HepG2 (cell line): ENCODE measurements at regions not wholly inside any gene's neighbourhood (a gene's known extent, or its start where the extent isn't known, plus 50 kb on each side); places are given as distances from the start of the nearest gene placed in this dataset.

Source experiments
- FOSL2 ChIP-seq: sonication (generic); formaldehyde crosslinking; IDR thresholded peaks from 2 replicates; pipeline ENCODE4 v1.4.0; 2020; ENCODE audit warnings: missing genetic modification reagents
- ZNF274 ChIP-seq: sonication (generic); formaldehyde crosslinking; IDR thresholded peaks from 2 replicates; pipeline ENCODE4 v1.5.1; 2020; ENCODE audit warnings: mild to moderate bottlenecking, missing genetic modification reagents
- TF ChIP-seq, protein P1 (sequence below): IDR thresholded peaks from 2 replicates; pipeline ENCODE4 v1.6.1; 2016; ENCODE audit warnings: low read depth, missing genetic modification reagents, missing compliant biosample characterization
- TF ChIP-seq, protein P2 (sequence below): sonication (generic); formaldehyde crosslinking; IDR thresholded peaks from 2 replicates; pipeline ENCODE4 v1.4.0; 2020; ENCODE audit warnings: missing genetic modification reagents
- TF ChIP-seq, protein P3 (sequence below): sonication (generic); formaldehyde crosslinking; IDR thresholded peaks from 2 replicates; pipeline ENCODE4 v1.5.0; 2020; ENCODE audit warnings: mild to moderate bottlenecking, missing genetic modification reagents, moderate library complexity

DNA sequence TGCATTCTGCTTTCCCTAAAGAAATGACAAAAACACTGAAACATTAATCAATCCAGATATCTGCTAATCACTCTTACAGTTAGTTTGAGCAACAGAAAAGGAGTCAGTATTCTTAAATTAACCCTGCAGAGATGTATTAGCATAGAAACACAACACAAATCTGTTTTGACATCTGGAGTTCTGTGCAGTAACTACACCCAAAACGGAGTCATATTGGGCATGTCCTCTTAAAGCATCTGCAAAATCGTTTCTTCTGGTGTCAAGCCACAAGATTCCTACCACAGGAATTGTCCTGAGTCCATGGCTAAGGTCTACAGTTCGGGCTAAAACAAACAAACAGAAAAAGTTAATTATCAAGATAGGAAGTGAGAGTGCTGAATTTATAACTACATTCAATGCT lies 332.1 kb upstream of the PKN2 start:
- TF ChIP-seq, protein P1, sequence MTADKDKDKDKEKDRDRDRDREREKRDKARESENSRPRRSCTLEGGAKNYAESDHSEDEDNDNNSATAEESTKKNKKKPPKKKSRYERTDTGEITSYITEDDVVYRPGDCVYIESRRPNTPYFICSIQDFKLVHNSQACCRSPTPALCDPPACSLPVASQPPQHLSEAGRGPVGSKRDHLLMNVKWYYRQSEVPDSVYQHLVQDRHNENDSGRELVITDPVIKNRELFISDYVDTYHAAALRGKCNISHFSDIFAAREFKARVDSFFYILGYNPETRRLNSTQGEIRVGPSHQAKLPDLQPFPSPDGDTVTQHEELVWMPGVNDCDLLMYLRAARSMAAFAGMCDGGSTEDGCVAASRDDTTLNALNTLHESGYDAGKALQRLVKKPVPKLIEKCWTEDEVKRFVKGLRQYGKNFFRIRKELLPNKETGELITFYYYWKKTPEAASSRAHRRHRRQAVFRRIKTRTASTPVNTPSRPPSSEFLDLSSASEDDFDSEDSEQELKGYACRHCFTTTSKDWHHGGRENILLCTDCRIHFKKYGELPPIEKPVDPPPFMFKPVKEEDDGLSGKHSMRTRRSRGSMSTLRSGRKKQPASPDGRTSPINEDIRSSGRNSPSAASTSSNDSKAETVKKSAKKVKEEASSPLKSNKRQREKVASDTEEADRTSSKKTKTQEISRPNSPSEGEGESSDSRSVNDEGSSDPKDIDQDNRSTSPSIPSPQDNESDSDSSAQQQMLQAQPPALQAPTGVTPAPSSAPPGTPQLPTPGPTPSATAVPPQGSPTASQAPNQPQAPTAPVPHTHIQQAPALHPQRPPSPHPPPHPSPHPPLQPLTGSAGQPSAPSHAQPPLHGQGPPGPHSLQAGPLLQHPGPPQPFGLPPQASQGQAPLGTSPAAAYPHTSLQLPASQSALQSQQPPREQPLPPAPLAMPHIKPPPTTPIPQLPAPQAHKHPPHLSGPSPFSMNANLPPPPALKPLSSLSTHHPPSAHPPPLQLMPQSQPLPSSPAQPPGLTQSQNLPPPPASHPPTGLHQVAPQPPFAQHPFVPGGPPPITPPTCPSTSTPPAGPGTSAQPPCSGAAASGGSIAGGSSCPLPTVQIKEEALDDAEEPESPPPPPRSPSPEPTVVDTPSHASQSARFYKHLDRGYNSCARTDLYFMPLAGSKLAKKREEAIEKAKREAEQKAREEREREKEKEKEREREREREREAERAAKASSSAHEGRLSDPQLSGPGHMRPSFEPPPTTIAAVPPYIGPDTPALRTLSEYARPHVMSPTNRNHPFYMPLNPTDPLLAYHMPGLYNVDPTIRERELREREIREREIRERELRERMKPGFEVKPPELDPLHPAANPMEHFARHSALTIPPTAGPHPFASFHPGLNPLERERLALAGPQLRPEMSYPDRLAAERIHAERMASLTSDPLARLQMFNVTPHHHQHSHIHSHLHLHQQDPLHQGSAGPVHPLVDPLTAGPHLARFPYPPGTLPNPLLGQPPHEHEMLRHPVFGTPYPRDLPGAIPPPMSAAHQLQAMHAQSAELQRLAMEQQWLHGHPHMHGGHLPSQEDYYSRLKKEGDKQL (CRISPR knock-in tag), result no peak
- TF ChIP-seq ZNF274 (CRISPR knock-in tag) (no peak), FOSL2 (CRISPR knock-in tag) (no peak)
- TF ChIP-seq, protein P2, sequence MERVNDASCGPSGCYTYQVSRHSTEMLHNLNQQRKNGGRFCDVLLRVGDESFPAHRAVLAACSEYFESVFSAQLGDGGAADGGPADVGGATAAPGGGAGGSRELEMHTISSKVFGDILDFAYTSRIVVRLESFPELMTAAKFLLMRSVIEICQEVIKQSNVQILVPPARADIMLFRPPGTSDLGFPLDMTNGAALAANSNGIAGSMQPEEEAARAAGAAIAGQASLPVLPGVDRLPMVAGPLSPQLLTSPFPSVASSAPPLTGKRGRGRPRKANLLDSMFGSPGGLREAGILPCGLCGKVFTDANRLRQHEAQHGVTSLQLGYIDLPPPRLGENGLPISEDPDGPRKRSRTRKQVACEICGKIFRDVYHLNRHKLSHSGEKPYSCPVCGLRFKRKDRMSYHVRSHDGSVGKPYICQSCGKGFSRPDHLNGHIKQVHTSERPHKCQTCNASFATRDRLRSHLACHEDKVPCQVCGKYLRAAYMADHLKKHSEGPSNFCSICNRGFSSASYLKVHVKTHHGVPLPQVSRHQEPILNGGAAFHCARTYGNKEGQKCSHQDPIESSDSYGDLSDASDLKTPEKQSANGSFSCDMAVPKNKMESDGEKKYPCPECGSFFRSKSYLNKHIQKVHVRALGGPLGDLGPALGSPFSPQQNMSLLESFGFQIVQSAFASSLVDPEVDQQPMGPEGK (CRISPR knock-in tag), result no peak
- TF ChIP-seq, protein P3, sequence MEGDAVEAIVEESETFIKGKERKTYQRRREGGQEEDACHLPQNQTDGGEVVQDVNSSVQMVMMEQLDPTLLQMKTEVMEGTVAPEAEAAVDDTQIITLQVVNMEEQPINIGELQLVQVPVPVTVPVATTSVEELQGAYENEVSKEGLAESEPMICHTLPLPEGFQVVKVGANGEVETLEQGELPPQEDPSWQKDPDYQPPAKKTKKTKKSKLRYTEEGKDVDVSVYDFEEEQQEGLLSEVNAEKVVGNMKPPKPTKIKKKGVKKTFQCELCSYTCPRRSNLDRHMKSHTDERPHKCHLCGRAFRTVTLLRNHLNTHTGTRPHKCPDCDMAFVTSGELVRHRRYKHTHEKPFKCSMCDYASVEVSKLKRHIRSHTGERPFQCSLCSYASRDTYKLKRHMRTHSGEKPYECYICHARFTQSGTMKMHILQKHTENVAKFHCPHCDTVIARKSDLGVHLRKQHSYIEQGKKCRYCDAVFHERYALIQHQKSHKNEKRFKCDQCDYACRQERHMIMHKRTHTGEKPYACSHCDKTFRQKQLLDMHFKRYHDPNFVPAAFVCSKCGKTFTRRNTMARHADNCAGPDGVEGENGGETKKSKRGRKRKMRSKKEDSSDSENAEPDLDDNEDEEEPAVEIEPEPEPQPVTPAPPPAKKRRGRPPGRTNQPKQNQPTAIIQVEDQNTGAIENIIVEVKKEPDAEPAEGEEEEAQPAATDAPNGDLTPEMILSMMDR (CRISPR knock-in tag), result no peak
